ENCODE measurements at regions not wholly inside any gene's neighbourhood (a gene's known extent, or its start where the extent isn't known, plus 50 kb on each side); places are given as distances from the start of the nearest gene placed in this dataset.
"Not testable (repeated sequence)": the region's sequence is repeated elsewhere in the genome, so short reads cannot be mapped to it uniquely, and the experiment has no call there.

DNA sequence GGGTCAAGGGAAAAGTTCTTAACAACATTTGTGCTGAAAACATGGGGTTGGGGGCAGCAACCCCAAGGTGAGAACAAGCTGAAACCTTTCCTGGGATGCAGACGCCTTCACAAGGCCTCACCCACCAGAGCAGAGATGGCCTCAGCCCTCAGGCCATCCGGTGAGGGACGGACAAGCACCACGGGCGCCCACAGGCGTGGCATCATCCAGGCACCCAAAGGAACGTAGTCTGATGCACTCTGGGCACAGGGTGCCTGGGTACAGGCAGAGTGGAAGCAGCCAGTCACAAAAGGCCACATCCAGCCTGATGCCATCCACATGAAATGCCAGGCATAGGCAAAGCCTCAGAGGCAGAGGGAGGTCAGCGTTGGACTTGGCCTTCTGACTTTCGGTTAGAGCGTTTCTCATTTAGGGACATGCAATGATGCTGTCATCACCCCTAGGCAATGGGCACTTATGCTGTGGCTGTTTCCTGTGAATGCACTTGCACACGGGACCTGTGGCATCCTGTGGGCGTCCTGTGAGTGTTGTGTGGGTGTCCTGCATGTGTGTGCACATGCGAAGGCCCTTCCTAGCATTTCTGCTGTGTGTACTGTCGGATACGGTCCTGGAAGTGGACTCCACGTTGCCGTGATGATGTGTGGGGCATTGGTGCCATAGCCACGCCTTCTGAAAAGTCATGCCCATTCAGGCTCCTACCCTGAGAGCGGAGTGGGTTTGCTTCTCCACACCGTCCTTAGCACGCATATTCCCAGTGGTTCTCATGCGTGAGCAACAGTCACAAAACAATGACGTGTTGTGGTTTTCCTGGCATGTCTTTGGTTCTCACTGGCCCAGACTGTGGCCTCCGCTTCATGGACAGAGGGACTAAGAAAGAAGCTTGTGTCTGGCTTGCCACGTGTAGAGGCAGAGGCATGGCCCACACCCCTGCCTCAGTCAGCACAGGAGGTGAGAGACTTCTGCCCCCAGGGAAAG is 52.7 kb upstream of the ZNF469 start:
- Histone ChIP-seq H2AFZ (ENCODE audit: low read depth, low read length) (no peak overlapping the region), H3K4me2 (ENCODE audit: insufficient read depth, low read length) (no peak overlapping the region), H3K4me1 (ENCODE audit: insufficient read depth, low read length) (no peaks in the 10 kb centered on the region), H3K36me3 (ENCODE audit: insufficient read depth, low read length) (no peaks in the 10 kb centered on the region), H3K79me2 (ENCODE audit: insufficient read depth, low read length) (no peaks in the 10 kb centered on the region), H3K4me3 (ENCODE audit: low read depth in 1 of 2, low read length in 2 of 2) (no peak overlapping the region), H3K27me3 (ENCODE audit: insufficient read depth, low read length, poor library complexity) (no peaks in the 10 kb centered on the region), H3K9ac (ENCODE audit: low read depth, low read length) (no peak overlapping the region), H3K9me3 (ENCODE audit: insufficient read depth, low read length, severe bottlenecking) (peaks cover 6% of the 10 kb centered on the region), H3K27ac (ENCODE audit: low read length) (no peak overlapping the region), H4K20me1 (ENCODE audit: insufficient read depth, low read length) (no peaks in the 10 kb centered on the region; the same call in 1 of the 2 replicates)
- ATAC-seq (ENCODE audit: insufficient read depth, low read depth) = no peak
- no peak for TF ChIP-seq EZH2 (IDR thresholded peaks at IDR 0.05; ENCODE audit: borderline replicate concordance, low read depth, low read length, severe bottlenecking)
- TF ChIP-seq, protein P1, sequence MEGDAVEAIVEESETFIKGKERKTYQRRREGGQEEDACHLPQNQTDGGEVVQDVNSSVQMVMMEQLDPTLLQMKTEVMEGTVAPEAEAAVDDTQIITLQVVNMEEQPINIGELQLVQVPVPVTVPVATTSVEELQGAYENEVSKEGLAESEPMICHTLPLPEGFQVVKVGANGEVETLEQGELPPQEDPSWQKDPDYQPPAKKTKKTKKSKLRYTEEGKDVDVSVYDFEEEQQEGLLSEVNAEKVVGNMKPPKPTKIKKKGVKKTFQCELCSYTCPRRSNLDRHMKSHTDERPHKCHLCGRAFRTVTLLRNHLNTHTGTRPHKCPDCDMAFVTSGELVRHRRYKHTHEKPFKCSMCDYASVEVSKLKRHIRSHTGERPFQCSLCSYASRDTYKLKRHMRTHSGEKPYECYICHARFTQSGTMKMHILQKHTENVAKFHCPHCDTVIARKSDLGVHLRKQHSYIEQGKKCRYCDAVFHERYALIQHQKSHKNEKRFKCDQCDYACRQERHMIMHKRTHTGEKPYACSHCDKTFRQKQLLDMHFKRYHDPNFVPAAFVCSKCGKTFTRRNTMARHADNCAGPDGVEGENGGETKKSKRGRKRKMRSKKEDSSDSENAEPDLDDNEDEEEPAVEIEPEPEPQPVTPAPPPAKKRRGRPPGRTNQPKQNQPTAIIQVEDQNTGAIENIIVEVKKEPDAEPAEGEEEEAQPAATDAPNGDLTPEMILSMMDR (IDR thresholded peaks at IDR 0.05; ENCODE audit: borderline replicate concordance, extremely low read depth, low read length, poor library complexity, severe bottlenecking) = no peak
- no peak for DNase-seq

DNA sequence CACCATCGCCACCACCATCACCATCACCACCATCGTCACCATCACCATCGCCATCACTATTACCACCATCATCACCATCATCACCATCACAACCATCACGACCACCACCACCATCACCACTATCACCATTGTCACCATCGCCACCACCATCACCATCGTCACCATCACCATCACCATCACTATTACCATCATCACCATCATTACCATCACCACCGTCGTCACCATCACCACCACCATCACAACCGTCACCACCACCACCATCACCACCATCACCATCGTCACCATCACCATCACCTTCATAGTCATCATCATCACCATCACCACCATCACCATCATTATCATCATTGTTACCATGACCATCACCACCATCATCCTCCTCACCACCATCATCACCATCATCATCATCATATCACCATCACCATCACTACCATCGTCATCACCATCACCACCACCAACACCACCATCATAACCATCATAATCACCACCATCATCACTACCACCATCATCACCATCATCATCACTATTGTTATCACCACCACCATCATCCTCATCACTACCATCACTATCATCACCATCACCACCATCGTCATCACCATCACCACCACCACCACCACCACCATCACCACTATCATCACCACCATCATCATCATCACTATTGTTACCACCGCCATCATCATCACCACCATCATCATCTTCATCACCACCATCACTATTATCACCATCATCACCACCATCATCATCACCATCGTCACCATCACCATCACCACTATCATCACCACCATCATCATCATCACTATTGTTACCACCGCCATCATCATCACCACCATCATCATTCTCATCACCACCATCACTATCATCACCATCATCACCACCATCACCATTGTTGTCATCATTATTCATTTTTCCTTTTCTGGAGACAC is 51.5 kb upstream of the ZNF469 start:
- H3K27me3 ChIP-seq (ENCODE audit: insufficient read depth, low read length, poor library complexity) = no peaks in the 10 kb centered on the region
- no peak for DNase-seq
- peaks cover 9% of the 10 kb centered on the region for H3K9me3 ChIP-seq (ENCODE audit: insufficient read depth, low read length, severe bottlenecking)
- H3K27ac ChIP-seq (ENCODE audit: low read length) = no peak overlapping the region
- ATAC-seq (ENCODE audit: insufficient read depth, low read depth) = no peak
- H3K4me1 ChIP-seq (ENCODE audit: insufficient read depth, low read length) = no peaks in the 10 kb centered on the region
- no peak overlapping the region for H3K4me3 ChIP-seq (ENCODE audit: low read depth in 1 of 2, low read length in 2 of 2)
- no peak overlapping the region for H2AFZ ChIP-seq (ENCODE audit: low read depth, low read length)
- H3K79me2 ChIP-seq (ENCODE audit: insufficient read depth, low read length) = no peaks in the 10 kb centered on the region
- no peak overlapping the region for H3K4me2 ChIP-seq (ENCODE audit: insufficient read depth, low read length)
- H4K20me1 ChIP-seq (ENCODE audit: insufficient read depth, low read length) = no peaks in the 10 kb centered on the region; the same call in 1 of the 2 replicates
- TF ChIP-seq, protein P1 (IDR thresholded peaks at IDR 0.05; ENCODE audit: borderline replicate concordance, extremely low read depth, low read length, poor library complexity, severe bottlenecking) = no peak
- no peak for TF ChIP-seq EZH2 (IDR thresholded peaks at IDR 0.05; ENCODE audit: borderline replicate concordance, low read depth, low read length, severe bottlenecking)
- no peaks in the 10 kb centered on the region for H3K36me3 ChIP-seq (ENCODE audit: insufficient read depth, low read length)
- H3K9ac ChIP-seq (ENCODE audit: low read depth, low read length) = no peak overlapping the region

DNA sequence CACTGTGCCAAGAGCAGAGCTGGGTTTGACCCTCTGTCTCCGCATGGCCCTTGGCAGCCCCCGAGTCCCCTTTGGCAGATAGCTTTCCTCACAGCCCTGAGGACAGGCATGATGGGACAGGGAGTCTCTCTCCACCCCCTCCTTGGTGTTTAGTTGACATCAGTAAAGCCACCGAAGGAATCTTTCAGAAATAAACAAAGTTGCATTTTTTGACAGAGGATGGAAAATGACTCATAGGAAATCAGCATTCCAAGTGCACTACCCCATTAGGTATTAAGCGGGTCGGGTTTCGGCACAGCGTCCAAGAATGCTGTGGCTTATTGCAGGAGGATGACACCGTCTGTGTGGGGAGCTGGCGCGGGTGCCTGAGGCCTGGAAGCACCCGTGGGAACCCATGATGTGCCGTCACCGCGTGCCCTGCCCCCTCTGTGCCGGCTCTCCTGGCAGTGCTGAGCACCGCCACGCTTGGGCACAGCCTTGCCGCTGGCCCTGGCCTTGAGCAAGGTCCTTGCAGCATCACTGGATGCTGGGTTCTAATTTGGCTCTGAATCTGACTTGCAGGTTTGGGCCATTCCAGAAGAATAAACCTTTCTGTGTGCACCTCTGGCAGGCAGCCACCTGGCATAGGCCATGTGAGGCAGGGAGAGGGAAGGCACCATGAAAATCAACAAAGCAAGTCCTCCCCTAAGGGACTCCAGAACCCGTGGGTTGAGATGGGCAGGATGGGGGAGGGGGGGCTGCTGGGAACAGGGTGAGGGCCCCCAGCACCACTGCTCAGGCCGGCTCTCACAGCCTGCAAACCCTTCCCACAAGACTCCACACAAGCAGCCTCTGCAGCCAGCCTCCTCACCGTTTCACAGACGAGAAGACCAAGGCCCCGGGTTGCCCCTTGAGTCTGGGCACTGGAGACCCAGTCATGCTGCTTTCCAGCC is 50.5 kb upstream of the ZNF469 start:
- no peak overlapping the region for H3K4me2 ChIP-seq (ENCODE audit: insufficient read depth, low read length)
- no peak overlapping the region for H3K4me3 ChIP-seq (ENCODE audit: low read depth in 1 of 2, low read length in 2 of 2)
- TF ChIP-seq, protein P1 (IDR thresholded peaks at IDR 0.05; ENCODE audit: borderline replicate concordance, extremely low read depth, low read length, poor library complexity, severe bottlenecking) = no peak
- TF ChIP-seq EZH2 (IDR thresholded peaks at IDR 0.05; ENCODE audit: borderline replicate concordance, low read depth, low read length, severe bottlenecking) = no peak
- no peaks in the 10 kb centered on the region for H3K79me2 ChIP-seq (ENCODE audit: insufficient read depth, low read length)
- no peaks in the 10 kb centered on the region for H3K4me1 ChIP-seq (ENCODE audit: insufficient read depth, low read length)
- H3K9ac ChIP-seq (ENCODE audit: low read depth, low read length) = no peak overlapping the region
- no peak overlapping the region for H3K27ac ChIP-seq (ENCODE audit: low read length)
- ATAC-seq (ENCODE audit: insufficient read depth, low read depth) (no peak), DNase-seq (no peak)
- H3K9me3 ChIP-seq (ENCODE audit: insufficient read depth, low read length, severe bottlenecking) = peaks cover 17% of the 10 kb centered on the region
- H3K27me3 ChIP-seq (ENCODE audit: insufficient read depth, low read length, poor library complexity) = no peaks in the 10 kb centered on the region
- H2AFZ ChIP-seq (ENCODE audit: low read depth, low read length) = no peak overlapping the region
- no peaks in the 10 kb centered on the region; the same call in 1 of the 2 replicates for H4K20me1 ChIP-seq (ENCODE audit: insufficient read depth, low read length)
- H3K36me3 ChIP-seq (ENCODE audit: insufficient read depth, low read length) = no peaks in the 10 kb centered on the region

DNA sequence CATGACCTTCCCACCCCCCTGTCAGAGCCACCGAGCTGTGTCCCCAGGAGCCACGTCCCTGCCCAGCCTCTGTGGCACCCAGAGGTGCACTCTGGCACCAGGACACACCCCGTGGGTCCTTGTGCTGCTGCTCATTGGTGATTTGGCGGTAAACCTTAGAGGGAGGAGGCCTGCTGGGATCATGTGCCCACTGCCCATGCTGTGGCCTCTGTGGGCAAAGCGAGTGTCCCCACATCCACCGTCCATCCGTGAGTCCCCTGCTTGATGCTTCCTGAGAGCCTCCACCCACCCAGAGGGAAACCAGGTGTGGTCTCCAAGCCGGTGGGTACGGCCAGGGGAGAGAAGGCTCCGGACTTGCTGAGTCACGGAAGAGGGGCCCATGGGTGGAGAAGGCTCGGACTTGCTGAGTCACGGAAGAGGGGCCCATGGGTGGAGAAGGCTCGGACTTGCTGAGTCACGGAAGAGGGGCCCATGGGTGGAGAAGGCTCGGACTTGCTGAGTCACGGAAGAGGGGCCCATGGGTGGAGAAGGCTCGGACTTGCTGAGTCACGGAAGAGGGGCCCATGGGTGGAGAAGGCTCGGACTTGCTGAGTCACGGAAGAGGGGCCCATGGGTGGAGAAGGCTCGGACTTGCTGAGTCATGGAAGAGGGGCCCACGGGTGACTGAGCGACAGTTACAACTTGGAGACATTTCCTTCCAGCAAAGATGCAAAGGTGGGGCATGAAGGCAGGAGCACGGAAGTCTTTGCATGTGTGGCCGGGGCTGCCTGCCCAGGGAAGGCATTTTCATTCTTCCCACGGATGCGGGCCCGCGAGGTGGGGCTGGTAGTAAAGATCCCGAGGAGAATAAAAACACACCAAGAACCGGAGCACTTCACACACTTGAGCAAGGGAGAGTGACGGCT is 49.6 kb upstream of the ZNF469 start:
- not testable (repeated sequence) for H3K4me1 ChIP-seq (ENCODE audit: insufficient read depth, low read length); H2AFZ ChIP-seq (ENCODE audit: low read depth, low read length); H3K27me3 ChIP-seq (ENCODE audit: insufficient read depth, low read length, poor library complexity); H4K20me1 ChIP-seq (ENCODE audit: insufficient read depth, low read length); H3K27ac ChIP-seq (ENCODE audit: low read length); H3K9ac ChIP-seq (ENCODE audit: low read depth, low read length); H3K36me3 ChIP-seq (ENCODE audit: insufficient read depth, low read length); ATAC-seq (ENCODE audit: insufficient read depth, low read depth); DNase-seq; H3K4me2 ChIP-seq (ENCODE audit: insufficient read depth, low read length); H3K79me2 ChIP-seq (ENCODE audit: insufficient read depth, low read length); H3K4me3 ChIP-seq (ENCODE audit: low read depth in 1 of 2, low read length in 2 of 2)
- peaks cover 20% of the 10 kb centered on the region for H3K9me3 ChIP-seq (ENCODE audit: insufficient read depth, low read length, severe bottlenecking)
